PC-9 (cell line): ENCODE measurements at regions not wholly inside any gene's neighbourhood (a gene's known extent, or its start where the extent isn't known, plus 50 kb on each side); places are given as distances from the start of the nearest gene placed in this dataset.

Experiments used
- BruUV-seq: library from RNA; stranded (reverse); fragments of 400-500 nt; replicated peaks from 2 replicates; lab custom pipeline; 2021; lab: Mats Ljungman, UMichigan
- CTCF ChIA-PET: fragments of 300-600 bp; sonication (Branson Sonifier 250); formaldehyde crosslinking; loops from one replicate; lab custom pipeline; 2022; ENCODE audit warnings: antibody characterized with exemption; lab: Charles Lee
- POLR2A ChIA-PET: fragments of 300-600 bp; sonication (Branson Sonifier 250); formaldehyde crosslinking; loops from one replicate; lab custom pipeline; 2022; ENCODE audit warnings: antibody characterized with exemption; ENCODE audit not compliant: unreplicated experiment; lab: Charles Lee
- DNase-seq, 2 experiments: peaks; one replicate each; pipeline versions ENCODE4 v3.0.0 to v3.0.0-alpha.2; 2015 to 2022; ENCODE audit warnings: mixed read lengths in 1 of 2
- H2AFZ ChIP-seq: fragments of 200-600 bp; sonication (generic); 2 replicates; pipeline ENCODE4 v1.8.1; 2017; ENCODE audit warnings: antibody characterized with exemption
- H3F3A ChIP-seq: fragments of 200-600 bp; sonication (generic); 2 replicates; pipeline ENCODE4 v1.8.1; 2017; ENCODE audit warnings: antibody characterized with exemption, mild to moderate bottlenecking, low read depth; ENCODE audit not compliant: insufficient read depth
- H3K27ac ChIP-seq: fragments of 200-600 bp; sonication (generic); 2 replicates; pipeline ENCODE4 v1.6.1; 2016; ENCODE audit warnings: mixed run types
- H3K27me3 ChIP-seq: fragments of 200-600 bp; sonication (generic); 2 replicates; pipeline ENCODE4 v1.6.1; 2016; ENCODE audit warnings: low read depth, mixed run types; ENCODE audit not compliant: insufficient read depth
- H3K36me3 ChIP-seq: fragments of 200-600 bp; sonication (generic); 2 replicates; pipeline ENCODE4 v1.6.1; 2016; ENCODE audit warnings: low read depth, mixed run types
- H3K4me1 ChIP-seq: fragments of 200-600 bp; sonication (generic); replicated peaks from 2 replicates; pipeline ENCODE4 v1.6.1; 2016; ENCODE audit warnings: mixed run types; ENCODE audit not compliant: insufficient read depth
- H3K4me2 ChIP-seq: fragments of 200-600 bp; sonication (generic); 2 replicates; pipeline ENCODE4 v1.6.1; 2017; ENCODE audit warnings: mixed run types
- H3K4me3 ChIP-seq: fragments of 200-600 bp; sonication (generic); 2 replicates; pipeline ENCODE4 v1.6.1; 2016; ENCODE audit warnings: mixed run types
- H3K79me2 ChIP-seq: fragments of 200-600 bp; sonication (generic); 2 replicates; pipeline ENCODE4 v1.6.1; 2017; ENCODE audit warnings: low read depth, mixed run types
- H3K9me2 ChIP-seq: fragments of 200-600 bp; sonication (generic); 2 replicates; pipeline ENCODE4 v1.8.1; 2017; ENCODE audit warnings: mild to moderate bottlenecking; ENCODE audit not compliant: insufficient read depth
- H3K9me3 ChIP-seq: fragments of 200-600 bp; sonication (generic); 2 replicates; pipeline ENCODE4 v1.8.1; 2016; ENCODE audit warnings: low read depth; ENCODE audit not compliant: insufficient read depth
- H4K20me1 ChIP-seq: fragments of 200-600 bp; sonication (generic); 2 replicates; pipeline ENCODE4 v1.8.1; 2017; ENCODE audit not compliant: insufficient read depth
- CTCF ChIP-seq: fragments of 200-600 bp; sonication (generic); conservative IDR thresholded peaks from 2 replicates; pipeline ENCODE4 v1.6.1; 2017; ENCODE audit warnings: mixed run types, antibody characterized with exemption, mild to moderate bottlenecking, moderate library complexity
- EZH2 ChIP-seq: fragments of 200-600 bp; sonication (generic); IDR thresholded peaks from 2 replicates; pipeline ENCODE4 v1.8.0; 2017; ENCODE audit warnings: antibody characterized with exemption, low read depth
- intact Hi-C: fragments of 100-400 bp; cut with micrococcal nuclease; formaldehyde crosslinking; loops from one replicate; pipeline ENCODE4 v1.10.0; 2022; ENCODE audit not compliant: unreplicated experiment

GRCh38 chr10:121317374-121317773, 280.9 kb downstream of the FGFR2 start:
- intact Hi-C loops = no loop called here

GRCh38 chr10:121322046-121322445, 276.2 kb downstream of the FGFR2 start:
- ChIA-PET CTCF (no interaction called here), POLR2A (no interaction called here)
- no TSS peak for BruUV-seq
- Histone ChIP-seq H3K27ac (no peak overlapping the region), H3K4me2 (no peak overlapping the region), H3K79me2 (no peaks in the 10 kb centered on the region), H3F3A (no peaks in the 10 kb centered on the region), H3K9me2 (no peaks in the 10 kb centered on the region), H2AFZ (no peak overlapping the region), H3K9me3 (no peaks in the 10 kb centered on the region), H4K20me1 (no peaks in the 10 kb centered on the region), H3K27me3 (no peaks in the 10 kb centered on the region), H3K4me3 (no peak overlapping the region), H3K4me1 (no peaks in the 10 kb centered on the region), H3K36me3 (no peaks in the 10 kb centered on the region)
- no peak for TF ChIP-seq EZH2
- no peak for TF ChIP-seq CTCF
- DNase-seq = no peak
- intact Hi-C loops = no loop called here

More at GRCh38 chr10:121317374-121317773, 280.9 kb downstream of the FGFR2 start:
- no peak overlapping the region for H3K27ac ChIP-seq
- H2AFZ ChIP-seq = no peak overlapping the region
- BruUV-seq = no TSS peak
- H3K36me3 ChIP-seq = no peaks in the 10 kb centered on the region
- no peaks in the 10 kb centered on the region for H3K9me2 ChIP-seq
- H3K4me2 ChIP-seq = no peak overlapping the region
- H3K4me1 ChIP-seq = no peaks in the 10 kb centered on the region
- CTCF ChIA-PET = no interaction called here
- H3K79me2 ChIP-seq = no peaks in the 10 kb centered on the region
- POLR2A ChIA-PET = no interaction called here
- no peaks in the 10 kb centered on the region for H3K27me3 ChIP-seq
- H3K9me3 ChIP-seq = no peaks in the 10 kb centered on the region
- H4K20me1 ChIP-seq = no peaks in the 10 kb centered on the region
- no peak for TF ChIP-seq EZH2
- TF ChIP-seq CTCF = no peak
- no peak overlapping the region for H3K4me3 ChIP-seq
- no peak for DNase-seq
- no peaks in the 10 kb centered on the region for H3F3A ChIP-seq

- Histone ChIP-seq H3K79me2 (no peaks in the 10 kb centered on the region), H3K36me3 (no peaks in the 10 kb centered on the region), H3K27ac (no peak overlapping the region), H3F3A (no peaks in the 10 kb centered on the region), H3K4me1 (no peaks in the 10 kb centered on the region), H4K20me1 (no peaks in the 10 kb centered on the region), H3K9me3 (no peaks in the 10 kb centered on the region), H2AFZ (no peak overlapping the region), H3K4me2 (no peak overlapping the region), H3K27me3 (no peaks in the 10 kb centered on the region), H3K4me3 (no peak overlapping the region), H3K9me2 (no peaks in the 10 kb centered on the region)
- POLR2A ChIA-PET = no interaction called here
- CTCF ChIA-PET = no interaction called here
- BruUV-seq = no TSS peak
- intact Hi-C loops = no loop called here
- no peak for TF ChIP-seq EZH2
- DNase-seq = no peak
Observed at GRCh38 chr10:121322776-121323175, 275.5 kb downstream of the FGFR2 start.

GRCh38 chr10:121323443-121323842, 274.8 kb downstream of the FGFR2 start:
- ChIA-PET CTCF (no interaction called here), POLR2A (no interaction called here)

More at GRCh38 chr10:121323443-121323842, 274.8 kb downstream of the FGFR2 start:
- Histone ChIP-seq H2AFZ (no peak overlapping the region), H3K9me3 (no peaks in the 10 kb centered on the region), H3K4me3 (no peak overlapping the region), H3K27me3 (no peaks in the 10 kb centered on the region), H3K27ac (no peak overlapping the region), H3K79me2 (no peaks in the 10 kb centered on the region), H4K20me1 (no peaks in the 10 kb centered on the region), H3K36me3 (no peaks in the 10 kb centered on the region), H3K4me2 (no peak overlapping the region), H3F3A (no peaks in the 10 kb centered on the region), H3K4me1 (no peaks in the 10 kb centered on the region), H3K9me2 (no peaks in the 10 kb centered on the region)
- TF ChIP-seq CTCF = no peak
- no peak for TF ChIP-seq EZH2
- BruUV-seq = no TSS peak
- no peak for DNase-seq
- intact Hi-C loops = no loop called here
